Mesothelial cell of epicardium (in vitro differentiated cells): ENCODE measurements at regions not wholly inside any gene's neighbourhood (a gene's known extent, or its start where the extent isn't known, plus 50 kb on each side); places are given as distances from the start of the nearest gene placed in this dataset.
A peak's percentile ranks its signal among the peaks of the same experiment; 100 is the strongest.

Experiments used
- DNase-seq, 2 experiments: peaks; one replicate each; pipeline ENCODE4 v3.0.0; 2021; ENCODE audit warnings: low spot score in 2 of 2; ENCODE audit not compliant: unreplicated experiment in 2 of 2
- H3K27ac Mint-ChIP-seq: 2 replicates; pipeline ENCODE4 v1.8.0; 2021; ENCODE audit warnings: mixed read lengths
- H3K27me3 Mint-ChIP-seq: 2 replicates; pipeline ENCODE4 v1.8.0; 2021; ENCODE audit warnings: low read depth, mixed read lengths
- H3K36me3 Mint-ChIP-seq: 2 replicates; pipeline ENCODE4 v1.8.0; 2021; ENCODE audit warnings: mixed read lengths
- H3K4me1 Mint-ChIP-seq: 2 replicates; pipeline ENCODE4 v1.8.0; 2021; ENCODE audit warnings: mixed read lengths
- H3K4me3 Mint-ChIP-seq: 2 replicates; pipeline ENCODE4 v1.8.0; 2021; ENCODE audit warnings: mild to moderate bottlenecking, moderate library complexity, mixed read lengths
- H3K9me3 Mint-ChIP-seq: 2 replicates; pipeline ENCODE4 v1.8.0; 2021; ENCODE audit warnings: mixed read lengths
- TF ChIP-seq, protein P1 (sequence below): fragments of 200-600 bp; sonication (generic); IDR thresholded peaks from one replicate; pipeline ENCODE4 v1.5.0; 2021; ENCODE audit warnings: antibody characterized with exemption; ENCODE audit not compliant: unreplicated experiment

DNA sequence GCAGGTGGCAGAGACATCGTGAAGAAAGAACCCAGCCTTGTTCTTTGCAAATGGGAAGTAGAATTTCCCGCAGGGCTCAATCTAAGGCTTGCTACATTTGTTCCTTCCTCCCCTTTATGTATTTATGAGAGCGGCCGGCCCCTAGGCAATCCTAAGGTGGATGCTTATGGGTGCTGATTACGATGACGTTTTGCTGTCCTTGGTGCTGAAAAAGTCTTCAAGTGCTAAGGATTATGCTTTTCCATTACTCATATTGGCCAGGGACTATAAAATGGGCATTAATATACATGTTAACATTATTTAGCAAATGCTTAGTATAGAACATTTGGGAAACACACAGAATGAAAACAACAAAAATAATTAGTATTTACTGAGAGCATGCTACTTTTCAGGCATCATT is 313.3 kb upstream of the XYLT1 start:
- TF ChIP-seq, protein P1, sequence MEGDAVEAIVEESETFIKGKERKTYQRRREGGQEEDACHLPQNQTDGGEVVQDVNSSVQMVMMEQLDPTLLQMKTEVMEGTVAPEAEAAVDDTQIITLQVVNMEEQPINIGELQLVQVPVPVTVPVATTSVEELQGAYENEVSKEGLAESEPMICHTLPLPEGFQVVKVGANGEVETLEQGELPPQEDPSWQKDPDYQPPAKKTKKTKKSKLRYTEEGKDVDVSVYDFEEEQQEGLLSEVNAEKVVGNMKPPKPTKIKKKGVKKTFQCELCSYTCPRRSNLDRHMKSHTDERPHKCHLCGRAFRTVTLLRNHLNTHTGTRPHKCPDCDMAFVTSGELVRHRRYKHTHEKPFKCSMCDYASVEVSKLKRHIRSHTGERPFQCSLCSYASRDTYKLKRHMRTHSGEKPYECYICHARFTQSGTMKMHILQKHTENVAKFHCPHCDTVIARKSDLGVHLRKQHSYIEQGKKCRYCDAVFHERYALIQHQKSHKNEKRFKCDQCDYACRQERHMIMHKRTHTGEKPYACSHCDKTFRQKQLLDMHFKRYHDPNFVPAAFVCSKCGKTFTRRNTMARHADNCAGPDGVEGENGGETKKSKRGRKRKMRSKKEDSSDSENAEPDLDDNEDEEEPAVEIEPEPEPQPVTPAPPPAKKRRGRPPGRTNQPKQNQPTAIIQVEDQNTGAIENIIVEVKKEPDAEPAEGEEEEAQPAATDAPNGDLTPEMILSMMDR: no peak
- no peaks in the 10 kb centered on the region for H3K9me3 Mint-ChIP-seq
- peaks cover 4% of the 10 kb centered on the region for H3K4me1 Mint-ChIP-seq
- peak; percentile 25 to 46 for DNase-seq
- H3K27ac Mint-ChIP-seq: no peak overlapping the region
- peaks cover 32% of the 10 kb centered on the region for H3K27me3 Mint-ChIP-seq
- no peak overlapping the region for H3K4me3 Mint-ChIP-seq
- H3K36me3 Mint-ChIP-seq: no peaks in the 10 kb centered on the region

DNA sequence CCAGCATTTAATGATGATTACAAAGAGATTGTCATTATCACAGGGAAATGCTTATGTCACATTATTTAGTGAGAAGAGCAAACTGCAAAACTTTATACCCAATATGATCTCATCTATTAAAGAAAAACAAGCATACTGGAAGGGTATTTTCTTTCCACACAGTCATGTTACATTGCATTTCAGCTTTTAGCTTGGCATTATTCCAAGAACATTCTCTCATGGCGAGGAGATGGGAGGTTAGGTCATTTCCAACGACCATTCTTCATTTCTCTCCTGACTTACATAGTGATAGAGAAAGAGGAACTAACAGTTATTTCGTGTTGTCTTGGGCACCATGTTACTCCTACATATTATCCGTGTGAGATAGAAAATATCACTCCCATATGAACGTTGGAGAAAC is 309.4 kb upstream of the XYLT1 start:
- no peak for DNase-seq
- H3K27me3 Mint-ChIP-seq: peaks cover 33% of the 10 kb centered on the region
- H3K9me3 Mint-ChIP-seq: peaks cover 5% of the 10 kb centered on the region
- H3K4me1 Mint-ChIP-seq: peaks cover 4% of the 10 kb centered on the region
- no peak overlapping the region for H3K4me3 Mint-ChIP-seq
- no peak overlapping the region for H3K27ac Mint-ChIP-seq
- TF ChIP-seq, protein P1: no peak
- no peaks in the 10 kb centered on the region for H3K36me3 Mint-ChIP-seq

DNA sequence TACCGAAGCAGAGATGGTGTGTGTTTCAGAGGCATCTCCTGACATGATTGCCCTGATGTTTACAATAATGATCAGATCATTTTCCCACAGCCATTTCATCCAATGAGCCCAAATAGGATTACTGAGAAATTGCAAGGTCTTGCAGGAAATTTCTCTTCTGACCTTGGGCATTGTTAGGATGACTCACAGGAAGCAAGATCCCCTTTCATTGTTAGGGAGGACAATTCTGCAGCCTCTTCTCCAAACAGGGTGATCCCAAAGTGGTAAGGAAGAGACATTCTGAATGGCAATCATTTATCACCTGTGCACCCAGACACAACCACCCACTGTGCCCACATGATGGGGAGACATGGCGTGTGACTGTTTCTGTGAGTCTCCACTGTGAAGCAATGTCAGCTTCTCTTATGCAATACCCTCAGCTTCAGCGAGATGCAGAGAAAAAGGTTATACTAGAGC is 306.7 kb upstream of the XYLT1 start:
- no peak for DNase-seq
- TF ChIP-seq, protein P1: no peak
- H3K4me3 Mint-ChIP-seq: no peak overlapping the region
- no peak overlapping the region for H3K27ac Mint-ChIP-seq
- H3K9me3 Mint-ChIP-seq: peaks cover 5% of the 10 kb centered on the region
- H3K4me1 Mint-ChIP-seq: peaks cover 4% of the 10 kb centered on the region
- H3K36me3 Mint-ChIP-seq: no peaks in the 10 kb centered on the region
- peaks cover 24% of the 10 kb centered on the region for H3K27me3 Mint-ChIP-seq

DNA sequence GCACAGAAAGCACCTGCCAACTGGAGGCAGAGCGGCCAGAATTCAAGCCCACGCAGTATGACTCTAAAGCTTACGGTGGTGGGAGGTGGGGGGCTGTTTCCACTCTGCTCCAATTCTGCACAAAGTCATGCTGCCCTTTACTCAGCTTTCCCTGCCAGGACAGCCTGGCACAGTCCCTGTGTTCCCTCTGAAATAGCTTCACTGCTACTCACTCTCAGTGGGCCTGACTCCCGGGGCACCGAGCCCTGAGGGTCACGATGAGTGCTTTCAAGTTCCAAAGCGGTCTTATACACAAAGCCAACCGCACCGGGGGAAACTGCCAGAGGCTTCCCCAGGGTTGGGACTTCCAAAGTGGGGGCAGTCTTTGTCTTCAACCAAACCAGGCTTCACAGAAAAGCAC is 306.1 kb upstream of the XYLT1 start:
- TF ChIP-seq, protein P1: no peak
- DNase-seq: no peak
- Mint-ChIP-seq H3K4me1 (peaks cover 4% of the 10 kb centered on the region), H3K27me3 (peaks cover 18% of the 10 kb centered on the region), H3K9me3 (peaks cover 5% of the 10 kb centered on the region), H3K4me3 (no peak overlapping the region), H3K27ac (no peak overlapping the region), H3K36me3 (no peaks in the 10 kb centered on the region)

DNA sequence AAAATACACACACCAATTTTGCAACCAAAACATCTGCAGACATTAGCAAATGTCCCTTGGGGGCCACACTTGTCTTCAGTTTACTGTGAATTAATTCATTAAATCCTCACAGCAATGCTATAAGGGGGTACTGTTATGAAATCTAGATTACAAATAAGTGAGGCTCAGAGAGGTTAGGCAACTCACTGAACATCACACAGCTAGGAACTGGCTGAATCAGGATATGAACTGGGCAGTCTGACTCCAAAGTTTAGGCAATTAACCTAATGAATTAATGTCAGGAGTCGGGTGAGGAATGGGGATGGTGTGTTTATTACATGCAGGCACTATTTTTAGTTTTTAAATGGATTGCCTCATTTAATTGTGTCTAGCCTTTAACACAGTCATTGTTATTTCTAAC is 305.7 kb upstream of the XYLT1 start:
- TF ChIP-seq, protein P1: no peak
- DNase-seq: no peak
- H3K9me3 Mint-ChIP-seq: peaks cover 5% of the 10 kb centered on the region

DNA sequence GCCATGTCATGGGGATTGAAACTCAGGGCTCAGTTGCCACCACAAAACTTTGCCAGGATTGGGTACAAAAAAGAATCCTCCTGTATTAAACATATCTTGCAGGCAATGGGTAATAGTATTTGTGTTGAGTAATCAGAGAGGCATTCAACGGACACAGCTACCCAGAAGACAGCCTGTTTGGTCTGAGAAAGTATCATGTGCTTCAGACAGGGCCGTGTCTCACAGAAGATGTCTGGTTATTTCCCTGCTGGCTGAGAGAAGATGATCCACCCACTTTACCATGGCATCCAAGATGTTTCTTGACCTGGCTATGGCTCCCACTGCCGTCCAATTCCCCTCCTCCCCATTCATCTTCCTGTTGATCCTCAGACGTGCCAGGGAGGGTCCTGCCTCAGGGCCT is 304.3 kb upstream of the XYLT1 start:
- Mint-ChIP-seq H3K27ac (no peak overlapping the region), H3K27me3 (peaks cover 18% of the 10 kb centered on the region), H3K36me3 (no peaks in the 10 kb centered on the region), H3K9me3 (peaks cover 15% of the 10 kb centered on the region), H3K4me1 (peaks cover under 1% of the 10 kb centered on the region), H3K4me3 (no peak overlapping the region)
- DNase-seq: no peak
- TF ChIP-seq, protein P1: no peak

More for the DNA sequence above, 305.7 kb upstream of the XYLT1 start:
- Mint-ChIP-seq H3K27ac (no peak overlapping the region), H3K4me1 (peaks cover 4% of the 10 kb centered on the region), H3K36me3 (no peaks in the 10 kb centered on the region), H3K27me3 (peaks cover 18% of the 10 kb centered on the region), H3K4me3 (no peak overlapping the region)
